Tibial nerve (tissue), 4 donors: ENCODE measurements at regions not wholly inside any gene's neighbourhood (a gene's known extent, or its start where the extent isn't known, plus 50 kb on each side); places are given as distances from the start of the nearest gene placed in this dataset.
A peak's percentile ranks its signal among the peaks of the same experiment; 100 is the strongest.

ENCODE experiments used
- DNase-seq, 2 donors: peaks; one replicate each; pipeline ENCODE4 v3.0.0-alpha.2; 2019; ENCODE audit warnings: low spot score in 2 of 2
- H3K27ac ChIP-seq, 4 donors: fragments of 200-600 bp; sonication (generic) in 3 of 4; one replicate each; pipeline ENCODE4 v1.5.1; 2017 to 2019; ENCODE audit warnings: mild to moderate bottlenecking in 1 of 4
- H3K27me3 ChIP-seq, 2 donors: fragments of 200-600 bp; sonication (generic) in 1 of 2; one replicate each; pipeline versions ENCODE4 v1.5.1 to v1.6.0; 2017 to 2019
- H3K36me3 ChIP-seq, 3 donors: fragments of 200-600 bp; sonication (generic); one replicate each; pipeline ENCODE4 v1.5.1; 2018 to 2019
- H3K4me1 ChIP-seq, 4 donors: fragments of 200-600 bp; sonication (generic) in 3 of 4; one replicate each; pipeline ENCODE4 v1.5.1; 2017 to 2019
- H3K4me3 ChIP-seq, 4 donors: fragments of 200-600 bp; sonication (generic) in 3 of 4; one replicate each; pipeline ENCODE4 v1.5.1; 2017 to 2019; ENCODE audit warnings: mild to moderate bottlenecking in 1 of 4, moderate library complexity in 1 of 4
- H3K9me3 ChIP-seq, 4 donors: fragments of 200-600 bp; sonication (generic) in 3 of 4; one replicate each; pipeline ENCODE4 v1.5.1; 2017 to 2019
- CTCF ChIP-seq, 5 experiments: fragments of 200-600 bp in 3 of 5; fragments of 450-650 bp in 2 of 5; sonication (generic) in 3 of 5; IDR thresholded peaks; one replicate each; pipeline ENCODE4 v1.5.1; 2016 to 2019; ENCODE audit warnings: antibody characterized with exemption in 5 of 5, mild to moderate bottlenecking in 3 of 5, moderate library complexity in 2 of 5
- EP300 ChIP-seq, 2 donors: sonication (generic); formaldehyde crosslinking; IDR thresholded peaks; one replicate each; pipeline ENCODE4 v1.6.1; 2017; ENCODE audit warnings: antibody characterized with exemption in 2 of 2, mild to moderate bottlenecking in 1 of 2
- POLR2A ChIP-seq, 2 donors: fragments of 450-650 bp; IDR thresholded peaks; one replicate each; pipeline ENCODE4 v1.6.1; 2017; ENCODE audit warnings: antibody characterized with exemption in 2 of 2, mild to moderate bottlenecking in 2 of 2, moderate library complexity in 2 of 2
- WGBS, 2 donors: methylation state at CpG; one replicate each; pipeline ENCODE4 v1.1.5; 2018; 5-methylcytosine and 5-hydroxymethylcytosine counted together

- no peaks in the 10 kb centered on the region for H3K27me3 ChIP-seq
- TF ChIP-seq CTCF (IDR thresholded peaks at IDR 0.05) (no peak), EP300 (IDR thresholded peaks at IDR 0.05) (no peak), POLR2A (IDR thresholded peaks at IDR 0.05) (no peak)
- no peak overlapping the region for H3K4me3 ChIP-seq
- no peaks in the 10 kb centered on the region for H3K36me3 ChIP-seq
- H3K27ac ChIP-seq, result no peak overlapping the region
- WGBS, 2 donors, result 84 to 85% methylated on average over 3 of the region's 3 CpGs
- peaks cover 0 to 18% (median 3%) of the 10 kb centered on the region in 4 donors for H3K4me1 ChIP-seq
- no peak for DNase-seq
- no peaks in the 10 kb centered on the region for H3K9me3 ChIP-seq
These were observed 61.5 kb upstream of the F3 start for GRCh38 chr1:94602802-94603625.

- H3K27me3 ChIP-seq, result no peaks in the 10 kb centered on the region
- no peak overlapping the region for H3K4me3 ChIP-seq
- H3K4me1 ChIP-seq, result peaks cover 0 to 18% (median 3%) of the 10 kb centered on the region in 4 donors
- H3K36me3 ChIP-seq, result no peaks in the 10 kb centered on the region
- no peak for DNase-seq
- no peaks in the 10 kb centered on the region for H3K9me3 ChIP-seq
- TF ChIP-seq EP300 (IDR thresholded peaks at IDR 0.05) (peak in 1 of 2 donors; percentile 7), POLR2A (IDR thresholded peaks at IDR 0.05) (no peak)
- no peak overlapping the region for H3K27ac ChIP-seq
- WGBS, 2 donors, result 48% methylated on average over 9 of the region's 9 CpGs
These were observed 60.8 kb upstream of the F3 start for GRCh38 chr1:94602316-94602715.

GRCh38 chr1:94600556-94600955 is 59.0 kb upstream of the F3 start:
- Histone ChIP-seq H3K27ac (no peak overlapping the region), H3K9me3 (no peaks in the 10 kb centered on the region), H3K36me3 (no peaks in the 10 kb centered on the region), H3K4me3 (no peak overlapping the region), H3K27me3 (no peaks in the 10 kb centered on the region), H3K4me1 (peaks cover 0 to 21% (median 3%) of the 10 kb centered on the region in 4 donors)
- DNase-seq, result no peak
- no peak for TF ChIP-seq CTCF (IDR thresholded peaks at IDR 0.05)
- no peak for TF ChIP-seq EP300 (IDR thresholded peaks at IDR 0.05)
- TF ChIP-seq POLR2A (IDR thresholded peaks at IDR 0.05), result no peak
- WGBS, 2 donors, result 77 to 81% methylated on average over 2 of the region's 2 CpGs

GRCh38 chr1:94599095-94599813 is 57.7 kb upstream of the F3 start:
- Histone ChIP-seq H3K4me1 (peaks cover 0 to 29% (median 3%) of the 10 kb centered on the region in 4 donors), H3K36me3 (no peaks in the 10 kb centered on the region), H3K27me3 (no peaks in the 10 kb centered on the region), H3K9me3 (no peaks in the 10 kb centered on the region), H3K4me3 (no peak overlapping the region), H3K27ac (no peak overlapping the region)
- DNase-seq, result peak in 1 of 2 donors; percentile 50
- WGBS, 2 donors, result 61 to 70% methylated on average over 11 of the region's 11 CpGs
- TF ChIP-seq POLR2A (IDR thresholded peaks at IDR 0.05) (no peak), CTCF (IDR thresholded peaks at IDR 0.05) (peak; percentile 15 to 63 (median 31)), EP300 (IDR thresholded peaks at IDR 0.05) (peak in 1 of 2 donors; percentile 47)

GRCh38 chr1:94597701-94598100 is 56.1 kb upstream of the F3 start:
- Histone ChIP-seq H3K27ac (no peak overlapping the region), H3K4me1 (peaks cover 0 to 41% (median 3%) of the 10 kb centered on the region in 4 donors), H3K27me3 (no peaks in the 10 kb centered on the region), H3K36me3 (no peaks in the 10 kb centered on the region), H3K4me3 (no peak overlapping the region), H3K9me3 (no peaks in the 10 kb centered on the region)
- DNase-seq, result no peak
- WGBS, 2 donors, result 63% methylated on average over 3 of the region's 3 CpGs
- TF ChIP-seq POLR2A (IDR thresholded peaks at IDR 0.05) (no peak), CTCF (IDR thresholded peaks at IDR 0.05) (no peak), EP300 (IDR thresholded peaks at IDR 0.05) (no peak)
